Endothelial cell of umbilical vein (primary cell): ENCODE measurements at regions not wholly inside any gene's neighbourhood (a gene's known extent, or its start where the extent isn't known, plus 50 kb on each side); places are given as distances from the start of the nearest gene placed in this dataset.
A peak's percentile ranks its signal among the peaks of the same experiment; 100 is the strongest.
"Not testable (repeated sequence)": the region's sequence is repeated elsewhere in the genome, so short reads cannot be mapped to it uniquely, and the experiment has no call there.

Source experiments
- BruUV-seq: library from RNA; stranded (reverse); fragments of 400-500 nt; replicated peaks from 2 replicates; lab custom pipeline; 2021; lab: Mats Ljungman, UMichigan
- CTCF ChIA-PET: fragments of 300-600, 350-600 bp; sonication (Branson Sonifier 250); formaldehyde crosslinking; loops from one replicate; lab custom pipeline; 2021; ENCODE audit warnings: antibody characterized with exemption, inconsistent platforms; lab: Charles Lee
- POLR2A ChIA-PET: fragments of 300-600, 350-600 bp; sonication (Branson Sonifier 250); formaldehyde crosslinking; loops from one replicate; lab custom pipeline; 2021; ENCODE audit warnings: antibody characterized with exemption, inconsistent platforms; lab: Charles Lee
- DNase-seq: peaks from one replicate; pipeline ENCODE4 v3.0.0-alpha.2; 2011; ENCODE audit warnings: low read depth, low spot score
- FAIRE-seq: peaks from 2 replicates; lab custom pipeline; 2011; peaks lifted over from hg19 to GRCh38; lab: Jason Lieb, UNC
- H2AFZ ChIP-seq: 2 replicates; pipeline ENCODE4 v1.6.0; 2012; ENCODE audit warnings: low read depth, low read length, control low read depth, inconsistent platforms
- H3K27ac ChIP-seq: 2 replicates; pipeline ENCODE4 v1.5.1; 2011; ENCODE audit warnings: low read depth, mild to moderate bottlenecking, control low read depth, low read length, moderate library complexity; ENCODE audit not compliant: insufficient read depth
- H3K27me3 ChIP-seq, 2 experiments: 2 replicates each; pipeline versions ENCODE4 v1.6.0 to v1.6.1; 2011; ENCODE audit warnings: low read length in 2 of 2, mixed read lengths in 1 of 2; ENCODE audit not compliant: control insufficient read depth in 2 of 2, insufficient read depth in 2 of 2
- H3K36me3 ChIP-seq, 2 experiments: 2 replicates in 1 of 2; 3 replicates in 1 of 2; pipeline ENCODE4 v1.5.1; 2011; ENCODE audit warnings: low read length in 2 of 2, mild to moderate bottlenecking in 1 of 2, moderate library complexity in 1 of 2; ENCODE audit not compliant: control insufficient read depth in 2 of 2, insufficient read depth in 2 of 2; ENCODE audit errors: extremely low read depth in 1 of 2
- H3K4me1 ChIP-seq: 3 replicates; pipeline ENCODE4 v1.5.1; 2011; ENCODE audit warnings: mild to moderate bottlenecking, low read length; ENCODE audit not compliant: control insufficient read depth, insufficient read depth; ENCODE audit errors: extremely low read depth
- H3K4me2 ChIP-seq: 2 replicates; pipeline ENCODE4 v1.6.1; 2011; ENCODE audit warnings: low read length, control low read depth, mixed read lengths; ENCODE audit not compliant: insufficient read depth
- H3K4me3 ChIP-seq, 3 experiments: fragments of 200-600 bp in 1 of 3; sonication (generic), shearing (Covaris generic) in 1 of 3; replicated peaks in 1 of 3; 2 replicates each; pipeline ENCODE4 v1.5.1; 2011 to 2016; ENCODE audit warnings: control low read depth in 3 of 3, low read length in 3 of 3, mild to moderate bottlenecking in 2 of 3, inconsistent platforms in 1 of 3, low read depth in 1 of 3, moderate library complexity in 1 of 3; ENCODE audit not compliant: insufficient read depth in 1 of 3
- H3K79me2 ChIP-seq: 2 replicates; pipeline ENCODE4 v1.6.0; 2012; ENCODE audit warnings: low read length, inconsistent platforms; ENCODE audit not compliant: control insufficient read depth, insufficient read depth
- H3K9ac ChIP-seq: replicated peaks from 2 replicates; pipeline ENCODE3; 2011; ENCODE audit warnings: low read length, control low read depth; ENCODE audit not compliant: insufficient read depth; ENCODE audit errors: extremely low read depth
- H3K9me1 ChIP-seq: replicated peaks from 3 replicates; pipeline ENCODE4 v1.6.0; 2011; ENCODE audit warnings: mild to moderate bottlenecking, low read length; ENCODE audit not compliant: control insufficient read depth, insufficient read depth; ENCODE audit errors: extremely low read depth
- H3K9me3 ChIP-seq: replicated peaks from 2 replicates; pipeline ENCODE4 v1.5.1; 2012; ENCODE audit warnings: low read length, inconsistent platforms; ENCODE audit not compliant: control insufficient read depth, insufficient read depth
- H4K20me1 ChIP-seq: replicated peaks from 2 replicates; pipeline ENCODE3; 2011; ENCODE audit warnings: mild to moderate bottlenecking, low read length; ENCODE audit not compliant: control insufficient read depth, insufficient read depth; ENCODE audit errors: extremely low read depth
- EZH2 ChIP-seq: IDR thresholded peaks from 2 replicates; pipeline ENCODE4 v1.6.1; 2012; ENCODE audit warnings: borderline replicate concordance, low read depth, mild to moderate bottlenecking, moderate library complexity, low read length, inconsistent platforms; ENCODE audit not compliant: severe bottlenecking
- FOS ChIP-seq: IDR thresholded peaks from 2 replicates; pipeline ENCODE4 v1.6.1; 2011; ENCODE audit warnings: mild to moderate bottlenecking, low read length, moderate library complexity, borderline replicate concordance; ENCODE audit not compliant: insufficient read depth
- GATA2 ChIP-seq: IDR thresholded peaks from 2 replicates; pipeline ENCODE4 v1.7.0; 2011; ENCODE audit warnings: low read depth, mild to moderate bottlenecking, moderate library complexity, mixed read lengths, low read length; ENCODE audit not compliant: insufficient read length, insufficient read depth
- JUN ChIP-seq: IDR thresholded peaks from 2 replicates; pipeline ENCODE4 v1.6.1; 2011; ENCODE audit warnings: borderline replicate concordance, low read depth; ENCODE audit not compliant: insufficient read length, insufficient read depth
- MYC ChIP-seq: IDR thresholded peaks from one replicate; pipeline ENCODE4 v1.6.1; 2011; ENCODE audit warnings: mild to moderate bottlenecking, low read depth, low read length
- POLR2A ChIP-seq: IDR thresholded peaks from 2 replicates; pipeline ENCODE4 v1.6.1; 2012; ENCODE audit warnings: low read depth, mild to moderate bottlenecking, control low read depth, low read length
- POLR2AphosphoS5 ChIP-seq: IDR thresholded peaks from 2 replicates; pipeline ENCODE4 v1.6.1; 2012; ENCODE audit warnings: low read depth, mild to moderate bottlenecking, control low read depth, low read length, moderate library complexity; ENCODE audit not compliant: insufficient read depth
- dilution Hi-C: fragments of 300-500 bp; cut with MboI; formaldehyde crosslinking; loops from one replicate; pipeline ENCODE4 v1.15.0; 2019; ENCODE audit warnings: low sequenced_read_pairs; ENCODE audit not compliant: extremely low pct_ligation_motif_present
- intact Hi-C: fragments of 100-400 bp; cut with micrococcal nuclease; formaldehyde crosslinking; loops from one replicate; pipeline ENCODE4 v1.10.0; 2022
- TF ChIP-seq, protein P1 (sequence below), 2 donors: IDR thresholded peaks; 1 replicate in 1 of 2; 2 replicates in 1 of 2; pipeline ENCODE4 v1.5.1; 2011; ENCODE audit warnings: low read length in 2 of 2, mild to moderate bottlenecking in 2 of 2, moderate library complexity in 2 of 2, control low read depth in 1 of 2, inconsistent platforms in 1 of 2, low read depth in 1 of 2; ENCODE audit not compliant: insufficient read depth in 1 of 2; ENCODE audit errors: extremely low read depth in 1 of 2
- TF ChIP-seq, protein P2 (sequence below): IDR thresholded peaks from 2 replicates; pipeline ENCODE4 v1.6.1; 2011; ENCODE audit not compliant: insufficient read depth, insufficient read length

DNA sequence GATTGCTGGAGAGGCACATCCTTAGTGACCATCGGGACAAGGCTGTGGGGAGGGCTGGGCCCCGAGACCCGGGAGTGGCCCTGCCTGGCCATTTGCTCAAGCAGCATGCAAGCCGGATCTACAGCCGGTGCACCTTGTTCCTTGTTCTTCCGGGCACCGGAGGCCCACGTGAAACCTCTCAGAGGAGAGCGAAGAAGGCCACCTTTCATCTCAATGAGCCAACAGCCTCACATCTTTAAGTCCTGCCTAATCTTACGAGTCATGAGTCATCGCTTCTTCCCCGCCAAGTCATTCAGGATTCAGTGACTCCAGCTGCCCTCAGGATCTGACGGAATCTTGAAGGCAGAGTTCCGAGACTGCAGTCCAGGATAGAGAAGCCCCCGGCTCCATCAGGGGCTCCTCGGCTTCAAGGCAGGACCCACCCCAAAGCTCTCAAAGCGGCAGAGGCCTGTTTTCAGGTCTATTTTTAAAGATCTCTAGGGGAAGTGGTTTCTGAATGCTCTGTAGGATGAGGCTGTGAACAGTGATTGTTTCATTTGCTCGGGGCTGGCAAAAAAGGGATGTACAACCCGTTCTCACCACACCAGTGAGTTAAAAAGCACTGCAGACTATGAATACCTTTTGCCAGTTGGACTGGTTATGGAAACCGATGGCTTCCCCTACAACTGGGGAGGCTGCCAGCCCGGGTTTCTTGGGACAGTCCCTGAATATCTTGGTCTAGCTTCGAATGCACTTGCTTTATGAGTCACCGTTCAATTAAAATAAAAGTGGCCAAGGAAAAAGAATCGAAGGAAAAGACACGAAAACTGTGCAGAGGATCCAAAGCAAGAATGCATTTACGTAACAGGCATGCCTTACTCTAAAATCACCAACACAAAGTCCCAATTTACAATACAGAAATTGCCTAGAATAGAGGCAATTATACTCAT is 57.2 kb upstream of the ECHDC3 start:
- Histone ChIP-seq H3K27me3 (no peaks in the 10 kb centered on the region), H3K9me3 (no peaks in the 10 kb centered on the region), H3K9me1 (no peaks in the 10 kb centered on the region), H3K9ac (peak overlapping the region; percentile 85), H3K36me3 (no peaks in the 10 kb centered on the region), H3K4me2 (peak overlapping the region; percentile 73), H4K20me1 (no peaks in the 10 kb centered on the region), H3K4me3 (peak overlapping the region in 2 of 3 experiments; percentile 6 to 47), H3K27ac (peak overlapping the region; percentile 98), H2AFZ (peak overlapping the region; percentile 49), H3K79me2 (no peaks in the 10 kb centered on the region), H3K4me1 (peaks cover 35% of the 10 kb centered on the region)
- ChIA-PET POLR2A (no interaction called here), CTCF (interaction anchor here (0.8 to 2.8 kb wide), 13 partner anchors 10 to 170 kb away, joined by 3 to 13 read pairs (median 4); partner anchors contain the start of gene USP6NL)
- dilution Hi-C loops (no loop called here), intact Hi-C loops (loop anchor here (1.0 to 2.0 kb wide), 4 partner anchors 11 to 133 kb away; partner anchors contain the start of gene USP6NL)
- FAIRE-seq = no peak
- DNase-seq = peak; percentile 89
- peak; percentile 35 for TF ChIP-seq POLR2AphosphoS5
- TF ChIP-seq JUN = peak; percentile 94
- TF ChIP-seq, protein P1, sequence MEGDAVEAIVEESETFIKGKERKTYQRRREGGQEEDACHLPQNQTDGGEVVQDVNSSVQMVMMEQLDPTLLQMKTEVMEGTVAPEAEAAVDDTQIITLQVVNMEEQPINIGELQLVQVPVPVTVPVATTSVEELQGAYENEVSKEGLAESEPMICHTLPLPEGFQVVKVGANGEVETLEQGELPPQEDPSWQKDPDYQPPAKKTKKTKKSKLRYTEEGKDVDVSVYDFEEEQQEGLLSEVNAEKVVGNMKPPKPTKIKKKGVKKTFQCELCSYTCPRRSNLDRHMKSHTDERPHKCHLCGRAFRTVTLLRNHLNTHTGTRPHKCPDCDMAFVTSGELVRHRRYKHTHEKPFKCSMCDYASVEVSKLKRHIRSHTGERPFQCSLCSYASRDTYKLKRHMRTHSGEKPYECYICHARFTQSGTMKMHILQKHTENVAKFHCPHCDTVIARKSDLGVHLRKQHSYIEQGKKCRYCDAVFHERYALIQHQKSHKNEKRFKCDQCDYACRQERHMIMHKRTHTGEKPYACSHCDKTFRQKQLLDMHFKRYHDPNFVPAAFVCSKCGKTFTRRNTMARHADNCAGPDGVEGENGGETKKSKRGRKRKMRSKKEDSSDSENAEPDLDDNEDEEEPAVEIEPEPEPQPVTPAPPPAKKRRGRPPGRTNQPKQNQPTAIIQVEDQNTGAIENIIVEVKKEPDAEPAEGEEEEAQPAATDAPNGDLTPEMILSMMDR (IDR thresholded peaks at IDR 0.05; ENCODE audit: extremely low read depth in 1 of 2, insufficient read depth in 1 of 2, low read depth in 1 of 2, low read length in 2 of 2) = no peak
- no peak for TF ChIP-seq EZH2
- TF ChIP-seq FOS = peak; percentile 89
- TF ChIP-seq, protein P2, sequence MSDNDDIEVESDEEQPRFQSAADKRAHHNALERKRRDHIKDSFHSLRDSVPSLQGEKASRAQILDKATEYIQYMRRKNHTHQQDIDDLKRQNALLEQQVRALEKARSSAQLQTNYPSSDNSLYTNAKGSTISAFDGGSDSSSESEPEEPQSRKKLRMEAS = no peak
- no peak for TF ChIP-seq MYC
- TF ChIP-seq GATA2 = peak; percentile 63
- no peak for TF ChIP-seq POLR2A
- TSS peak; percentile 99 for BruUV-seq

GRCh38 chr10:11684341-11684716 is 57.9 kb upstream of the ECHDC3 start:
- H3K36me3 ChIP-seq, H3K27me3 ChIP-seq, POLR2A ChIA-PET, H3K9me3 ChIP-seq, H4K20me1 ChIP-seq, H2AFZ ChIP-seq, H3K9me1 ChIP-seq, BruUV-seq, FAIRE-seq, DNase-seq, H3K4me3 ChIP-seq, dilution Hi-C loops, H3K79me2 ChIP-seq: not testable (repeated sequence)
- CTCF ChIA-PET = interaction anchor here (1.3 to 2.8 kb wide), 5 partner anchors 10 to 73 kb away, joined by 4 to 13 read pairs (median 8); no protein-coding TSS in a partner anchor
- H3K4me1 ChIP-seq = peaks cover 40% of the 10 kb centered on the region
- intact Hi-C loops = loop anchor here (2.0 kb wide), 1 partner anchor 34 kb away; no protein-coding TSS in a partner anchor
- H3K4me2 ChIP-seq = peak overlapping the region; percentile 73
- H3K27ac ChIP-seq = peak overlapping the region; percentile 98
- peak overlapping the region; percentile 85 for H3K9ac ChIP-seq
